ENCODE measurements at regions not wholly inside any gene's neighbourhood (a gene's known extent, or its start where the extent isn't known, plus 50 kb on each side); places are given as distances from the start of the nearest gene placed in this dataset.

DNA sequence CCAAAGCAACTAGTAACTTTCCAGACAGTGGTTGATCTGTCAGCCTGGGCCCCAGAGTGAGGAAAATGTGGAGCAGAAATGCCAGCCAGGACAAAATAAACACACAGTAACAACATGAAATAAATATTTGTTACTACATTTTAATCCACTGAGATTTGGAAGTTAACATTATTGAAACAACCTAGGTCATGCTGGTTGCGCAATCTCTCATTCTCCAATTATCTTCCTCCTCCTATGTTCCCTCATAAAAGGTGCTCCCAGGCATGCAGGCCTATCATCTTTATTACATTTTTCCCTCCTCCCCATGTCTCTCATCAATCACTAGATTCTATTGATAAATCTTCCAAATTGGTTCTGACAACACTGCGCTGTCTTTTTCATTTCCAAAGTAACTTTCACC is 363.1 kb downstream of the HINT1 start:
- Mint-ChIP-seq H3K4me3 (no peak overlapping the region), H3K36me3 (ENCODE audit: low read depth) (no peaks in the 10 kb centered on the region), H3K27ac (ENCODE audit: unreplicated experiment) (no peak overlapping the region), H3K9me3 (peaks cover 13% of the 10 kb centered on the region), H3K27me3 (ENCODE audit: low read depth) (no peaks in the 10 kb centered on the region), H3K4me1 (no peaks in the 10 kb centered on the region)
- no peak for DNase-seq (ENCODE audit: low read depth, low spot score)
- no peak for TF ChIP-seq CTCF (conservative IDR thresholded peaks at IDR 0.05)

DNA sequence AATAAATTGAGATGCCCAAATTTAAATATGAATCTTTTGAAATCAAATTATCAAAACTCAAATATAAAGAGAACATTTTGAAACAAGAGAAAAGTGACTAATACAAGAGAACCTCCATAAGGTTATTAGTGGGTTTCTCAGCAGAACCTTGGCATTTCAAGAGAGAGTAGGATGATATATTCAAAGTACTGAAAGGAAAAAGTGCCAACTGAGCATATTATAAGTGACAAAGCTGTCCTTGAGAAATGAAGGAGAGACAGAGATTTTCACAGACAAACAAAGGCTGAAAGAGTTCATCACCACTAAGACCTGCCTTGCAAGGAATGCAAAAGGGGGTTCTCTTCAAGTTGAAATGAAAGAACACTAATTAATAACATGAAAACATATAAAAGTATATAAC is 366.0 kb downstream of the HINT1 start:
- no peak overlapping the region for H3K4me3 Mint-ChIP-seq
- no peaks in the 10 kb centered on the region for H3K27me3 Mint-ChIP-seq (ENCODE audit: low read depth)
- no peak for DNase-seq (ENCODE audit: low read depth, low spot score)
- no peak for TF ChIP-seq CTCF (conservative IDR thresholded peaks at IDR 0.05)
- H3K4me1 Mint-ChIP-seq, result no peaks in the 10 kb centered on the region
- no peaks in the 10 kb centered on the region for H3K36me3 Mint-ChIP-seq (ENCODE audit: low read depth)
- no peak overlapping the region for H3K27ac Mint-ChIP-seq (ENCODE audit: unreplicated experiment)
- H3K9me3 Mint-ChIP-seq, result peaks cover 13% of the 10 kb centered on the region

DNA sequence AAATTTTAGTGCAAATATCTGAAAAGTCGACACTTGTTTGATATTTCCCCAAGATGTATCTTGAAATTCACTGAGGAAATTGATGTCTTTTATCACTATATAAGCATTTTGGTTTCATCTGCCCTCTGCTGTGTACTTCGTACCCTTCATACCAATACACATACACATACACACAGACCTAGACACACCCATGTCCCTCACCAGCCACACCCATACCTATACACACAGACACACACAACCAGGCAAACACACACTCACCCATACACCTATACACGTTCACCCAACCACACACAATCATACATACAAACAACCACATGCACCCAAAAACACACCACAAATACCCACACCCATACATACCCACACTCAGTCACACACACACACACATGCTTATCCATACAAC is 367.8 kb downstream of the HINT1 start:
- DNase-seq (ENCODE audit: low read depth, low spot score), result no peak
- H3K27ac Mint-ChIP-seq (ENCODE audit: unreplicated experiment), result peak overlapping the region; percentile 3
- H3K27me3 Mint-ChIP-seq (ENCODE audit: low read depth), result no peaks in the 10 kb centered on the region
- H3K4me1 Mint-ChIP-seq, result no peaks in the 10 kb centered on the region
- H3K36me3 Mint-ChIP-seq (ENCODE audit: low read depth), result no peaks in the 10 kb centered on the region
- H3K9me3 Mint-ChIP-seq, result peaks cover 13% of the 10 kb centered on the region
- H3K4me3 Mint-ChIP-seq, result no peak overlapping the region
- no peak for TF ChIP-seq CTCF (conservative IDR thresholded peaks at IDR 0.05)

DNA sequence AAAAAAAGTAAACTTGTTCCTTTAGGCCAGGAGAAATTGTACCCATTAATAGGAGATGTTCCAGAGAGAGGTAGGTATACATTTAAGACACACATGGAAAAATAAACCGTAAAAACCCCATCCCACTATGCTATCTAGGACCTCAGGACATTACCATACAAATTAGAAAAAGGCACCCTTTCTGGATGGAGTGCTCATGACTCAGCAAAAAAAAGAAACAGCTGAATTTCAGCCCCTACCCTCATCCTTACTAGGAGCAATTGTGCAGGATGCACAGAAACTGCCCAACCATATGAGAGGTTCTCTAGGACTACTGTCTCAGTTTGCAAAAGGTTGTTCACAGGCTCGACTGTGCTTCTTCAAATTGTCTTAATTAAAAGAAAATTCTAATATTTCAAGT is 368.2 kb downstream of the HINT1 start:
- Mint-ChIP-seq H3K27me3 (ENCODE audit: low read depth) (no peaks in the 10 kb centered on the region), H3K27ac (ENCODE audit: unreplicated experiment) (no peak overlapping the region), H3K4me1 (no peaks in the 10 kb centered on the region), H3K4me3 (no peak overlapping the region), H3K36me3 (ENCODE audit: low read depth) (no peaks in the 10 kb centered on the region), H3K9me3 (peaks cover 16% of the 10 kb centered on the region)
- TF ChIP-seq CTCF (conservative IDR thresholded peaks at IDR 0.05), result no peak
- DNase-seq (ENCODE audit: low read depth, low spot score), result no peak

- Mint-ChIP-seq H3K4me1 (no peaks in the 10 kb centered on the region), H3K36me3 (ENCODE audit: low read depth) (no peaks in the 10 kb centered on the region), H3K27ac (ENCODE audit: unreplicated experiment) (no peak overlapping the region), H3K4me3 (no peak overlapping the region), H3K9me3 (peaks cover 14% of the 10 kb centered on the region), H3K27me3 (ENCODE audit: low read depth) (no peaks in the 10 kb centered on the region)
- no peak for DNase-seq (ENCODE audit: low read depth, low spot score)
- TF ChIP-seq CTCF (conservative IDR thresholded peaks at IDR 0.05), result no peak
Observed at GRCh38 chr5:130796032-130796431, 369.0 kb downstream of the HINT1 start.

DNA sequence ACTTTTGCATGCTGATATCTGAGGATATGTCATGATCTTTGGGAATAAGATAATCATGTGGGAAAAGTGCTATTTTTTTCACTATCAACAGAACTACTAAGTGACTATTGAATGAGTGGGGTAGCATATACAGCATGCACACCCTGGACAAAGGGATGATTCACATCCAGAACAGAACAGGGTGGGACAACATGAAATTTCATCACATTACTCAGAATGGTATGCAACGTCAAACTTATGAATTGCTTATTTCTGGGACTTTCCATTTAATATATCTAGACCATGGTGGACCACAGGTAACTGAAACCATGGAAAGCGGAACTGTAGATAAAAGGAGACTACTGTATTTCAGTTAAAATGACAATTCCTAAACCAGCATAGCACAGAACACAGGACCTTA is 370.0 kb downstream of the HINT1 start:
- no peaks in the 10 kb centered on the region for H3K27me3 Mint-ChIP-seq (ENCODE audit: low read depth)
- H3K27ac Mint-ChIP-seq (ENCODE audit: unreplicated experiment), result no peak overlapping the region
- no peak for TF ChIP-seq CTCF (conservative IDR thresholded peaks at IDR 0.05)
- H3K4me1 Mint-ChIP-seq, result no peaks in the 10 kb centered on the region
- H3K9me3 Mint-ChIP-seq, result peaks cover 12% of the 10 kb centered on the region
- H3K36me3 Mint-ChIP-seq (ENCODE audit: low read depth), result no peaks in the 10 kb centered on the region
- no peak for DNase-seq (ENCODE audit: low read depth, low spot score)
- no peak overlapping the region for H3K4me3 Mint-ChIP-seq
